GM12874 (cell line): ENCODE measurements at regions not wholly inside any gene's neighbourhood (a gene's known extent, or its start where the extent isn't known, plus 50 kb on each side); places are given as distances from the start of the nearest gene placed in this dataset.

Experiments used
- CTCF ChIP-seq: IDR thresholded peaks from 2 replicates; pipeline ENCODE4 v1.5.1; 2011; ENCODE audit warnings: low read depth, mild to moderate bottlenecking, control low read depth, low read length, moderate library complexity; ENCODE audit not compliant: insufficient read depth

GRCh38 chr10:21002091-21002878 is 105.2 kb upstream of the NEBL start:
- TF ChIP-seq CTCF, result no peak

GRCh38 chr10:20999699-21000098 is 102.6 kb upstream of the NEBL start:
- no peak for TF ChIP-seq CTCF

- no peak for TF ChIP-seq CTCF
These were observed 100.9 kb upstream of the NEBL start for GRCh38 chr10:20998036-20998435.

- TF ChIP-seq CTCF, result no peak
These were observed 98.2 kb upstream of the NEBL start for GRCh38 chr10:20995123-20995987.

DNA sequence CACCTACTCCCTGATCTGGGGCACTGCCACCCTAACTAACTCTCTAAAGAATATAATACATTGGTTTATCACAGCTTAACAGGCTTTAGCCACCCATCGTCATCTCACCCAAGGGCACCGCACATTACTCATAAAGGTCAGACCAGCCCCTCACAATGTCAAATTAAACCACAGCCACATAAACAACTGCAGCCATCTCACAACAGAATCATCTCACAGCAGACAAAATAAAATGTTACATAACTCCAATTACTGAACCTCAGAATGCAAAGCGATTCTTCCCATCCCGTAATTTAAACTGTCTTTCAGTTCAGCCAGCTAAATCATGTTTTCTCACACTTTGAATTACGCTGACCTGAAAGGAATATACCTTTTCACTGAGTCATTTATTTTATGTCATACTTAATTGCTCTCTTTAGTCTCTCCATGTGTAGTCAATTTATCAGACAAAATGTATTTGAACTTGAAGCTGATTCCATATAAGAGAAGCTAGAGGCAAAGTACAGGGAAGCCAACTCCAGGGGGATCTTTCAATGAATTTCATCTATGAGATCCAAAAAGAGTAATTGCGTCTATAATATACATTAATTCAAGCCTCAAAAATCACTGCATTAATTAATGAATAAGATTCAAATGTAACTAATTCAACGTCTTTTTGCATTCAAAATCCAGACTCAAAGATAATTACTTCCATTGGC is 96.9 kb upstream of the NEBL start:
- TF ChIP-seq CTCF, result no peak

DNA sequence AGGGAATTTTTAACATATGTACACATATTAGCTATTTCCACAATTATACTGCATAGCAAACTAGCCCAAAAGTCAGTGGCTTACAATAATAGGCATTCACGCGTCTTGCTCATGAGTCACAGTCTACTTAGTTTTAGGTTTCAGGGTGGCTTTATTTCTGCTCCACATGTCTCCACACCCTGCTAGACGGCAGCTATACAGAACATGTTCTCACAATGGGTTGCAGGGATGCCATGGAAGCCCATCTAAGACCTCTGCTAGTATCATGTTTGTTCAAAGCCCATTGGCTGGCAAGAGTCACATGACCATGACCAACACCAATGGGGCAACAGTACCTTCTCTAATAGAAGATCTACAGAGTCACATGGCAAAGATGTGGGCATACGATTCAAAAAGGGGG is 96.3 kb upstream of the NEBL start:
- TF ChIP-seq CTCF, result no peak

DNA sequence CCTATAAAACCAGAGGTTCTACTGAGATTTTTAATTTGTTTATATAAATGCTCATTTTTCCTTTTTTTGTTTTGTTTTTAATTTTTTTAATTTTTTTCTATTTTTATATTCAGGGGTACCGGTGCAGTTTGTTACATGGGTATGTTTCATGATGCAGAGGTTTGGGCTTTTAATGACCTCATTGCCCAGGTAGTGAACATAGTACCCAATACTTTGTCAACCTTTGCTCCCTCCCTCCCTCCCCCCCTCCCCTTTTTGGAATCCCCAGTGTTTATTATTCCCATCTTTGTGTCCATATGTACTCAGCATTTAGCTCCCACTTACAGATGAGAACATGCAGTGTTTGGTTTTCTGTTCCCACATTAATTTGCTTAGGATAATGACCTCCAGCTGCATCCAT is 94.4 kb upstream of the NEBL start:
- no peak for TF ChIP-seq CTCF
